Stimulated activated CD8-positive, alpha-beta memory T cell treated with anti-CD3 and anti-CD28 coated beads, Interleukin-7, amount 100 ng/mL, for 24 hours (primary cell): ENCODE measurements at regions not wholly inside any gene's neighbourhood (a gene's known extent, or its start where the extent isn't known, plus 50 kb on each side); places are given as distances from the start of the nearest gene placed in this dataset.

Experiments used
- DNase-seq: peaks from one replicate; pipeline ENCODE4 v3.0.0-alpha.2; 2020; ENCODE audit warnings: low read depth

DNA sequence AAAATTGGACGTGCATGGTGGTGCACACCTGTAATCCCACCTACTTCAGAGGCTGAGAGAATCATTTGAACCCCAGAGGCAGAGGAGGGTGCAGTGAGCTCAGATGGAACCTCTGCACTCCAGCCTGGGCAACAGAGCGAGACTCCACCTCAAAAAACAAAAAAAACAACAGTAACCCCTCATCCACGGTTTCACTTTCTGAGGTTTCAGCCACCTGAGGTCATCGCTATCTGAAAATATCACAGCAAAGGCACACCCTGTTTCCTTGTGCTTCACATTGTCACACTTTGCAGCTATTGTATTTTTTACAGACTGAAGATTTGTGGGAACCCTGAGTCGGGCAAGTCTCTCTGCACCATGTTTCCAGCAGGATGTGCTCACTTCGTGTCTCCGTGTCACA is 54.1 kb upstream of the FOXQ1 start:
- DNase-seq: no peak

GRCh38 chr6:1256435-1257008 is 55.4 kb upstream of the FOXQ1 start:
- no peak for DNase-seq

GRCh38 chr6:1255636-1256365 is 56.1 kb upstream of the FOXQ1 start:
- DNase-seq: no peak

DNA sequence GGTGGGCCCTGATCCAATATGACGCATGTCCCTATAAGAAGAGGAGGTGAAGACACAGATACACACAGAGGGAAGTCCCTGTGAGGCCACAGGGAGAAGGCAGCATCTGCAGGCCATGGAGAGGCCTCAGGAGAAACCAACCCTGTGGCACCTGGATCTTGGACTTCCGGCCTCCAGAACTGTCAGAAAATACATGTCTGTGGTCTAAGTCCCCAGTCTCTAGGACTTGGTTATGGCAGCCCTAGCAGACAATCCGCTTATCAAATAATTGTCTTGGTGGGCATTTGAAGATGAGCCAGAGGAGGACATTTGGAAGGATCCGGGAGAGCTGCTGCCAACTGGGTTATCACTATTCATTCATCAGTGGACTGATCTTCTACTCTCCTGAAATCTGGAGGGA is 57.6 kb upstream of the FOXQ1 start:
- no peak for DNase-seq

DNA sequence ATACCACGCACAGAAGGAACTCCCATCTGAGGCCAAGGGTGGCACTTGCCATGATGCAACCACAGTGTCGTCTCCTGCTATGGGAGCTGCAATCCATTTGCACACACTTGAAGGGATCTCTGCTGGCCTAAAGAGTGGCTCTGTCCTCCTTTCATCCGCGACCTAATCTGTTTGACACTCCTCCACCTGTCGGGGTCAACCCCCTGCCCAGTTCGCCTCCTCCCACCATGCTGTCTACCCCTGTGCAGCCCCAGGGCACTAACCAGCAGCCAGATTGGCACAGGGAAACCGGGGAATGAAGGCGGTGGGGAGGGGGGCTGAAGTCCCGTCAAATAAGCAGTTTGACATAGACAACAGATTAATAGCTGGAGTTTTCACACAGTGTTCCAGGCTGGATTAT is 58.1 kb upstream of the FOXQ1 start:
- DNase-seq: no peak

GRCh38 chr6:1251198-1252155 is 60.4 kb upstream of the FOXQ1 start:
- no peak for DNase-seq

DNA sequence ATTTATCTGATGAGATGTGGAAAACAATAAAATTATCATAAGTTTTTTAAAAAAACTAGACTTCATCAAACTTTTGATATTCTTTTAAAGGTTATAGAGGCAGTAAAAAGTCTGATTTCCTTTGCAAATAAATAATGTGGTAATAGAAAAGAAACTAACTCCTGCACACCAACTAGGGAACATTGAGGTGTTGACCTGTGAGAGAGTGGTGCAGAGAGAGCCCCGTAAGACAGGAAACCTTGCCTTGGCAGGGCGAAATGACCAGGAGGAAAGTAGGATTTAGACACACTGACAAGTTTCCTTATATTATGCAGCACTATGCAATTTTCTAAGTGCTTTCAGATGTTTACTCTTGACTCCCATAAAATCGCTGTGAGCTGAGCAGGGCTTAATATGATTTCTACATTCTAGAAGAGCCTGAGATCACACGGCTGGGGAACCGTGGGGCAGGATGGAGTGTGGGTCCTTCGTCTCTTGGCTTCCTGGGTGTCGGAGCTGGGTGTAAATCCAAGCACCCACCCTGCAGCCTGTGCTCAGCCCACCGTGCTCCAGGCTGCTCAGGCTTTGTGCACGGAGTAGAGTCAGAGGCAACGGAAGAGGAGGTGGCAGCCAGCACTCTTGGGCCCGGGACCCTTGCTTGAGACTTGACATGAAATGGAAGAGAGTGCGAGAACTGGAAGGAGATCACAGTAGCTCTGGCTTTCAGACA is 61.3 kb upstream of the FOXQ1 start:
- DNase-seq: no peak

GRCh38 chr6:1247894-1248293 is 64.0 kb upstream of the FOXQ1 start:
- no peak for DNase-seq

DNA sequence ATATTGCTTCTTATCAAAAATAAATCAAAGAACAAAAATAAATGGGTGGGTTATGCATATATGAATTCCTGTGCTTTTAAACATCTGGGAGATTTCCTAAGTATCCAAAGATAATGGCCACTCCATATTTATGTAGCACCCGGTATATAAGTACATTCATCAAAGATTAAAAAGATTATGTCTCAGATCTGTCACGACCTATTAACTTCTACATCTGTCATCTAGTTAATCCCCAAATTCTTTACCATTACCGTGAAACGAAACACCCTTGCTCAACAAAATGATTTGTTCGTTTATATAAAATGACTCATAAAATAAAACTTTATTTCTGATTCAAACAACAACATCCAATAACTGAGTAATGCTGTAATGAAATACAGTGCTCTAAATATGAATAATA is 64.8 kb upstream of the FOXQ1 start:
- DNase-seq: no peak

DNA sequence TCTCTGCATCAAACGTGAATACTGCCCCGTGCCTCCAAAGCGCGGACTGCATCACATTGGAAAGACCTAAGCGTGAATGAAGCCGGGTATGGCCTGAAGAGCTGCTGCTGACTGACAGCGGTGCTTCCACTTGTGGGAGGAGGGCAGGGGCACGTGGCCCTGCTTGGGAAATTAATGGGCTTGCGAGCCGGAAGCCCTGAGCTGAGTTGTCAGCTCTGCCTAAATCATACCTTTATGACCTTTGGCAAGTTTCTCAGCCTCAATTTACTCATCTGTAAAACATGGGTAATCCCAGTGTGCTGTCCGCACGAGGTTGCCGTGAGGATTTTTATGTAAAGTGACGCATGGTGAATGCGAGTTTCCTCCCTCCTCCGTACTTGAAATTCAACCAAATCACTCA is 67.0 kb upstream of the FOXQ1 start:
- no peak for DNase-seq

GRCh38 chr6:1244278-1244677 is 67.6 kb upstream of the FOXQ1 start:
- DNase-seq: no peak

GRCh38 chr6:1242446-1242845 is 69.5 kb upstream of the FOXQ1 start:
- no peak for DNase-seq

DNA sequence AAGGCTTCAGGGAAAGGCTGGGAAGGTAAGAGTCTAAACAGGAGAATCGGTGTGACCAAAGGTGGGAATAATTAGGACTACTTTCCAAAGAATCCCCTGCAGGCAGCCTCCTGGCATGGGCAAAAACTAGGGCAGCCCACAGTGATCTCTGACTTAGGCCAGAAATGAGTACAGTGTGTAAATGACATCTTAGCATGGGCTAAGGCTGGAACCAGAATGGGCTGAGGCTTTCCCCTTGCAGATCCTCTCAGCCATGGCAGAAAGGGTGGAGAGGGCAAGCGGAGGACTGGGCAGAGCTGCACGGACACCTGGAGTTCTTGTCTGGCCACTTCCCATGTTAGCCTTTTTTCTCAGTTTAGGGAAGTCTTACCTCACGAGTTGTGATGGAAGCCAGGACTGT is 69.9 kb upstream of the FOXQ1 start:
- no peak for DNase-seq

GRCh38 chr6:1240766-1241318 is 71.1 kb upstream of the FOXQ1 start:
- no peak for DNase-seq

- no peak for DNase-seq
Observed at GRCh38 chr6:1239805-1240204, 72.1 kb upstream of the FOXQ1 start.

DNA sequence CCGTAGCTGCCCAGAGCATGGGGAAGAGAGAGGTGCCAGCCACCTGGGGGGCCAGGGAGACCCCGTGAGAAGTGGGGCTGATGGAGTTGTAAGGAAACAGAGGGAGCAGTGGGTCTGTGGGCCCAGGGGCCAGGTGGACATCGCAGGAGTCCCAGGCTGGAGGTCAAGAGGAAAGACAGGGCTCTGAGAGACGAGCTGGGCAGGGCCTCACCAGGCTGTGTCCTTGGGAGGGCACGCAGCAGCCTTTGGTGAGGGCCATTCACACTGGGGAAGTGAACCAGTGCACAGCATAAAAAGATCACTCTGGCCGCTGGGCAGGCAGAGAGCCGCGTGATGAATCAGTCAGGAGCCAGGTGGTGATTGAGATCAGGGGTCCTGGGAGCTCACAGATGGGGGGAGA is 73.9 kb upstream of the FOXQ1 start:
- no peak for DNase-seq

- DNase-seq: no peak
Observed at GRCh38 chr6:1237636-1238035, 74.3 kb upstream of the FOXQ1 start.

DNA sequence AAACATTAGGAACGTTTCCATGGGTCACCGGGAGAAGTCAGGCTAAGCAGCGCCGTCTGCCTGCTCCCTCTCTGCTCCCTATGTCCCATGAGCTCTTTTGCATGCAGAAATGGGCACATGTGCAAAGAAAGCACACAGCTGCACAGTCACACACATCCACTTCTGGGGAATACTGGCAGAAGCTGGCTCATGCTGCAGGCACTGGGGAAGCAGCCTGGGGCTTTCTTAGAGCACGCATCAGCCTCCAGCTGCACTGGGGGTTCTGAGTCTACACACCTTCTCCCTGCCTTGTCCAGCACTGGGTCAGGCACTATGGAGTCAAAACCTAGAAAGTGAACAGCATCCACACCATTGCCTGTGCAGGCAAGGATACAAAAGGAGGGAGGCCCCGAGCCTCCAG is 76.1 kb upstream of the FOXQ1 start:
- DNase-seq: no peak

DNA sequence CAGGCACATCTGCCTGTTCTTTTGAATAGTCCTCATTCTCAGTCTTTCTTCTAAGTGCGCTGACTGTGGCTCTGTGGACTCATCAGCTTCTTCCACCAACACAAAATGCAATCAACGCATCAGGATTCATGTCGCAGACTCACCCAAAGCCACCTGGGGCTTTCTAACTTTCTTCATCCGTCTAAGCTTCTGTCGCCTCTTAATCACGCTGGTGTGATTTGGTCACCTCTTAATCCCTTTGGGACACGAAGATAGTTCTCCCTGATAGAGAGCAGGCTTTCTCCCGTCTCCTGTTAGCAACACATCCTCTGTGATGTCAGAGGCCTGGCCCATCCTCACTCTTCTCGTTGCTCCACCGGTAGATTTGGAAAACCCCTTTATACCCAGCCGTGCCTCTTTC is 78.0 kb upstream of the FOXQ1 start:
- no peak for DNase-seq

DNA sequence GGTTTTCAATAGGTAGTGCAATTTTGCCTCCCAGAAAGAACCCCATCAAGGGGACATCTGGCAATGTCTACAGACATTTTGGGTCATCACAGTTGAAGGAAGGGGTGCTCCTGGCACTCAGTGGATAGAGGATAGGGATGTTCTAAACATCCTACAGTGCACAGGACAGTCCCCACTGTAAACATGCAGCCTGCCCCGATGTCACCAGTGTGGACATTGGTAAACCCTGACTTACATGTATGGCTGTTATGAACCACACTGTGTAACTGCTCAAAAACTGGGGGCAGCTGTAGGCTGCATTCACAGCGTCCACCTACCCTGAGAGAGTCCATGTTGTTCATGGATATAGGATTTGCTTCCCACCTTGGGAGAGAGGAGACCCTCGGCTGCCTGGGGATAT is 79.3 kb upstream of the FOXQ1 start:
- no peak for DNase-seq

GRCh38 chr6:1231941-1232340 is 80.0 kb upstream of the FOXQ1 start:
- DNase-seq: no peak
